HG02623 (cell line): ENCODE measurements at regions not wholly inside any gene's neighbourhood (a gene's known extent, or its start where the extent isn't known, plus 50 kb on each side); places are given as distances from the start of the nearest gene placed in this dataset.
A peak's percentile ranks its signal among the peaks of the same experiment; 100 is the strongest.

ENCODE experiments used
- ATAC-seq: cut with Tn5 transposase; IDR thresholded peaks from one replicate; pipeline ENCODE4 v1.9.1; 2021; ENCODE audit warnings: moderate library complexity; ENCODE audit not compliant: unreplicated experiment

DNA sequence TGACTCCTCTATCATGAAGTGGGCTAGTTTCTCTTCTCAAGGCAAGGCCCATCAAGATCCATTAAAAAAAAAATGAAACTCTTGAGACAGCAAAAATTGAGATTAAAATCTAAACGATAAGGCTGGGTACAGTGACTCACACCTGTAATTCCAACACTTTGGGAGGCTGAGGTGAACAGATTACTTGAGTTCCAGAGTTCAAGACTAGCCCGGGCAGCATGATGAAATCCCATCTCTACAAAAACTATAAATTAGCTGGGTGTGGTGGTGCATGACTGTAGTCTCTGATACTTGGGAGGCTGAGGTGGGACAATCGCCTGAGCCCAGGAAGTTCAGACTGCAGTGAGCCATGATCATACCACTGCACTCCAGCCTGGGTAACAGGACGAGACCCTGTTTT lies 226.5 kb upstream of the SOX5 start:
- ATAC-seq: no peak

DNA sequence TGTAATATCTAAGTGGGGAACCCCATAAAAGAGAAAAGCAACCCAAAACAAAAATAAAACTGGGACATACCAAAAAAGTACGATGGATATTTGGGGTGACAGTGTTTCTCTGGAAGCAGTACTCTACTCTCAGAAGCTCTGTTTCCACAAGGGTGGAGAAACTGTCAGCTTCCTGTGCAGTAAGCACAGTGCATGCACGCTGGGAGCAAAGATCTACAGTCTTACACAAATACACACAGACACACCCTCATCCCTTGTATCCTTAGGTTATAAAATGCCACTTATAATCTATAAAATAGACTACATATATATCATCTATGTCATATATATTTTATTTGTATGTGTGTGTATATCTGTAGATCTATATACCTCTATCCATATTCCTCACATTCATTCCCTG lies 225.8 kb upstream of the SOX5 start:
- no peak for ATAC-seq

DNA sequence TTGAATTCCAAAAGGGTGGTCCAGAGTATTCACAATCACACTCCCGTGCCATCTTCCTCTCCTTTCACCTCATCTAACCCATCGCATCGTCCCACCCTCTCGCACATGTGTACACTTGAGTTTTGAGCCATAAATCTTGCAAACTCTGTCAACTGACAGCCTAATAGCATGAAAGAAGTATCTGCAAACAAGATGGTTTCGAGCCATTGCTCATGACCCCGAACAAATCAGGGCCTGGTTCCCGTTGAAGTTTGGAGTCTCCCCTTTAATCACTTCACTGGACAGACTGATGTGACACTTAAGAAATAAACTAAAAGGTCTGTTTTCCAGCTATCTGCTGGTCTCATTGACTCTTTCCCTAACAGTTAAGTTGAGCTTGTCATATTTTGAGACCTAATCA lies 223.6 kb upstream of the SOX5 start:
- ATAC-seq: no peak

GRCh38 chr12:24172773-24173066 lies 223.2 kb upstream of the SOX5 start:
- peak; percentile 2 for ATAC-seq

GRCh38 chr12:24172031-24172772 lies 222.7 kb upstream of the SOX5 start:
- ATAC-seq: peak; percentile 84

DNA sequence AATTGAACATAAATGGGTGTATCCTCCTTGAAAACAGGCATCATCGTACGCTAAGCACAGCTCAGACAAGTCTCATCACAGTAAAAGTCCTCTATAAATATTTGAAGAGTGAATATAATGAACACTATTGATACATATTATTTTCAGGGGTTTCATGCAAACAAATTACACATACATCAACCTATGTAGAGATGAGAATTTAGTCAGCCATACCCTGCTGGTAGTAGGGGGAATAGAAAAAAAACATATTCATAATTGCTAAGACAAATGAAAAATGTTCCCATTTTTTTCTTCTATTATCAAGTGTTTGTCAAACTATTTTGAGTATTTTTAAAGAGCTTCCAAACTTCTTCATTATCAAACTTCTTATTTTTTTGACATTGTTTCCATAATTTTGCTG lies 205.6 kb upstream of the SOX5 start:
- ATAC-seq: no peak

DNA sequence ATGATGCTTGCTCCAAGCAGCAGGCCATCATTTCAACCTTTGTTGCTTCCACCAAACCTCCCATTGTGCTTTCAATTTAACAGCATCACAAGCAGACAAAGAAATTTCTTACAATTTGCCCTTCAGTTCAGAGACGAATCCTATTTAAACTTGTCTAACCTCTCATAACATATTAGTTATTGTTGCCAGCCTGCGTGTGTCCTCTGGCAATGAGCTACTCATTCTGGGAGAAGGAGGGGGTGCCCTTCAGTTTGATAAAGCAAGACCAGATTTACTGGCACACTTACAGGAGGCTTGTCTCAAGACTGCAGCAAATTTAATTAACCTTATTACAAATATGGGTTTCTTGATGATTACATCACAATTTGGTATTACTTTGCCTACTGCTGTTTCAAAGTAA lies 203.6 kb upstream of the SOX5 start:
- no peak for ATAC-seq

GRCh38 chr12:24152270-24152669 lies 202.8 kb upstream of the SOX5 start:
- no peak for ATAC-seq

DNA sequence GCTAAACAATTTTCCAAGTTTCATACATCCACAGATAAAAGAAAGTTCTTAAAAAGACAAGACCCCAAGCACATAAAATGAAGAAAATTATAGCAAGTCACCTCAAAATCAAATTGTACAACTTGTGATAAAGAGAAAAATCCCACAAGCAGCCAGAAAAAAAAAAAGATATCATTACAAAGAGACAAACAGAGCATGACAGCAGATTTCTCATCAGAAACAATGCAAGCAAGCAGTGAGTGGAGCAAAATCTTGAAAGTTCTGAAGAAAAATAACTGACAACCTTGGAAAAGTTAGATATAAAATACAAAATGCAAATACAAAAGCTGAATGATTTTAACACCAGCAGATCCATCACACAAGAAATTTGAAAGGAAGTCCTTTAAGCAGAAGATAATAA lies 194.5 kb upstream of the SOX5 start:
- no peak for ATAC-seq

DNA sequence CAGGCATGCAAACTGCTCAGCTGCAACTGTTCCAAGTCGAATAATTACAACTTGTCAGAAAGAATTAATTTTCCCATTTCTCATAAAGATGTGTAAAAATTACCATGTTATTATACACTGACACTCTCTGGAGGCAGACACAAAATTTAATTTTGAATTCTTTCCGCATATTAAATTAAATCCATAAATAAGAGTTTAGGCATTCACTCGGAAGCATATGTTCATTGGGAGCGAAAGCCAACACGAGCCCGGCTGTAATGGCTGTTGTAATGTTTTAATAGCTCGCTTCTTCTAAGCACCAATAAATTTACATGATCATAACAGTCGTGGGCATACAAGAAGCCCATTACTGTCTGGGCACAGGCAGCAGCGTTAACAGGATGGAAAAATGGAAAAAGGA lies 189.6 kb upstream of the SOX5 start:
- no peak for ATAC-seq

- no peak for ATAC-seq
Measured at GRCh38 chr12:24138041-24138440, 188.6 kb upstream of the SOX5 start.

- no peak for ATAC-seq
Measured at GRCh38 chr12:24135158-24135850, 185.8 kb upstream of the SOX5 start.

GRCh38 chr12:24134092-24134491 lies 184.6 kb upstream of the SOX5 start:
- no peak for ATAC-seq

DNA sequence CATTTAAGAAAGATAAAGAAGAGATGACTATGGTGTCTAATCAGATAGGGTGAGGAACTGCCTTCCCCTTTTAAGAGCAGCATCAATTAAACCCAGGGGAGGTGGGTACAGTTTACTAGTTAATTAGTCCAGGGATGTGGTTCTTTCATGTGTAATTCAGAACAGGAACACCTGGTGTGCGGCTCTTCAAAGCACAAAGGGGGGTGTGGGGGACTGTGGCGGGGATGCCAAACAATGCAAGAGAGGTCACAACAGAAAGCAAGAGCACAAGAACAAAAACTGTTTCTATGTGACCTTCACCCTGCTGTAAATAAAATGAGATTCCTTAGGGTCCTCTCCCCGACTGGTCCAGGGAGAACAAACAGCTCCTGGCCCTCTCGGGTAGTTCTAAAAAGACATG lies 183.9 kb upstream of the SOX5 start:
- no peak for ATAC-seq

DNA sequence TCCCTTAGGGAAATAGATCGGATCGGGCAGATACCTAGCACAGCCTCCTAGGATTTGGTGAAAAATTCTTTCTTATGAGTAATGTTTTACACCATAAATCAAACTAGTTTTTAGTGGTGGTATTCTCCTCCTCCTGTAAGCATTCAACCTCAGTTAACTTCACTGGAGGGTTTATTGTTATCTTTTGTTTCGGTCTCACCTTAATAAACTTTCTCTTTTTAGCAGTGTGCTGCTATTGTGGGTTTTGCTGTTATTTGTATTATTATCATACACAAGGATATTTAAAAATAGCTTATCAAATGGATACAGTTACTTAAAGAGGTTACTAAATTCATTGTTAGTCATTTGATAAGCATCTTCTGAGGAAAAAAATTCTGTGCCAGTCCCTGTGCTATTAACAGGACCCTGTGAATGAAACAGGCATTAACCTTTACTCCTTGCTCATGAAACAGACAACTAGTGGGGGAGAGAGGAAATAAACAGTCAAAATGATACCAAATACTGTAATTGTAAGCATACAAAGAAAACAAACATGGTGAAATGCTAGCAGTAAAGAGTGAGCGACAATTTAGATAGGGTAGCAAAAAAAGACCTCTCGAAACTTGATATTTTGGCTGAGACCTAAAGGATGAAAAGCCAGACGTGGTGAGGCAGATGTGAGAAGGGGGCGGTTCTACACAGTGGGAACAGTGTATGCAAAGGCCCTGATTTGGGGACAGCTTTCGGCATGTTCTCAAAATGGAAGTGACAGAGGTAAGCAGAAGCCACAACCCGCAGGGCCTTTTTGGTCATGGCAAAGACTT lies 178.7 kb upstream of the SOX5 start:
- ATAC-seq: peak; percentile 93

GRCh38 chr12:24125280-24125679 lies 175.8 kb upstream of the SOX5 start:
- no peak for ATAC-seq

- ATAC-seq: no peak
Measured at GRCh38 chr12:24121911-24122310, 172.4 kb upstream of the SOX5 start.

GRCh38 chr12:24118668-24119067 lies 169.2 kb upstream of the SOX5 start:
- no peak for ATAC-seq

GRCh38 chr12:24116548-24116947 lies 167.1 kb upstream of the SOX5 start:
- no peak for ATAC-seq

GRCh38 chr12:24113701-24114100 lies 164.2 kb upstream of the SOX5 start:
- no peak for ATAC-seq

DNA sequence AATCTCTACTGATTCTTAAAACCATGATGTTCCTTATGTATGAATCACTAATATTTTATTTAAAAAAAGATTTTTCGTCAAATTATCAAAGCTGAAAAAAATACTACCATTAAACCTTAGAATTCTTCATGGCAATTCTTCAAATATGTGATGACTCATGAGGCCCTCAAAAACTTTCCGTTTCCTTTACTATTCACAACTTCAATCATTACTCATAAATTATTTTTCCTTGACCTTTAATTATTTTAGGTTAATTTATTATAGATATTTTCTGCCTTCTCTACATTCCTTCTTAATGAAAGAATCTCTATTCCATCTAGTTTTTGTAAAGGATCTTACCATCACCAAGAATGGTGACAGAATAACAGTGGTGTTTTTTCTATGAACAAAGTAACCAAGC lies 162.1 kb upstream of the SOX5 start:
- no peak for ATAC-seq

DNA sequence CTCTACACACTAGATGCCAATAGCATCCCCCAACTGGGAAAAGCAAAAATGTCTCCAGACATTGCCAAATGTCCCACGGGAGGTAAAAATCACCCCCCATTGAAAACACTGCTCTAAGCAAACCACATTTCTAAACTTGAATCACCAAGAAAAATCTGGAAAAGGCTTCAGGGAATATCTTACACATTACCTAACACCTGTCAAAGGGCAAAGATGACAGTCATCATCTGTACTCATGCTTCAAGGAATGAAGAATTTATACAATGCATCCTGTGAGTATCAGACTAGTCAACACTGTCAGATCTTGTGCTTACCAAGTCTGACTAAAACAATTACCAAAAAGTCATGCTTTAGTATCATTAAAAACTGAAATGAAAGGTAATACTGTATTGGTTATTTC lies 161.6 kb upstream of the SOX5 start:
- ATAC-seq: no peak
